ENCODE measurements at regions not wholly inside any gene's neighbourhood (a gene's known extent, or its start where the extent isn't known, plus 50 kb on each side); places are given as distances from the start of the nearest gene placed in this dataset.

GRCh38 chr1:219354962-219355361 lies 181.3 kb downstream of the LYPLAL1 start:
- DNase-seq (ENCODE audit: low read depth in 1 of 2, low spot score in 1 of 2) (no peak), FAIRE-seq (no peak), ATAC-seq (no peak)
- 79% methylated on average over 4 of the region's 4 CpGs for WGBS (ENCODE audit: missing lambda C conversion rate)
- ChIA-PET POLR2A (no interaction called here), CTCF (interaction anchor here (1.0 kb wide), 1 partner anchor 11 kb away, joined by 3 read pairs; no protein-coding TSS in a partner anchor)
- no peak overlapping the region for H3K4me2 ChIP-seq
- H3K4me1 ChIP-seq, result no peaks in the 10 kb centered on the region
- H3K4me3 ChIP-seq, result no peak overlapping the region
- no peaks in the 10 kb centered on the region for H3K9me3 ChIP-seq
- no peak overlapping the region for H3K27ac ChIP-seq
- TF ChIP-seq NR3C1 (IDR thresholded peaks at IDR 0.05) (no peak), CBX2 (IDR thresholded peaks at IDR 0.05; ENCODE audit: borderline replicate concordance, low read depth) (no peak), SREBF2 (IDR thresholded peaks at IDR 0.05) (no peak), EHF (CRISPR knock-in tag; IDR thresholded peaks at IDR 0.05) (no peak), HOXB5 (CRISPR knock-in tag; IDR thresholded peaks at IDR 0.05) (no peak), CBX8 (IDR thresholded peaks at IDR 0.05) (no peak), HOXA7 (CRISPR knock-in tag; IDR thresholded peaks at IDR 0.05) (no peak), CEBPB (IDR thresholded peaks at IDR 0.05) (no peak), EP300 (IDR thresholded peaks at IDR 0.05) (no peak), JUN (IDR thresholded peaks at IDR 0.05) (no peak), PBX3 (IDR thresholded peaks at IDR 0.05) (no peak), POLR2A (IDR thresholded peaks at IDR 0.05; ENCODE audit: low read length) (no peak), CHD2 (IDR thresholded peaks at IDR 0.05; ENCODE audit: low read length, partially characterized antibody) (no peak), JUNB (IDR thresholded peaks at IDR 0.05) (no peak), KDM1A (IDR thresholded peaks at IDR 0.05; ENCODE audit: low read depth) (no peak), HOXB13 (CRISPR knock-in tag; IDR thresholded peaks at IDR 0.05; ENCODE audit: low read depth) (no peak), CHD4 (IDR thresholded peaks at IDR 0.05; ENCODE audit: borderline replicate concordance) (no peak), RFX5 (IDR thresholded peaks at IDR 0.05) (no peak)

- H3K4me1 ChIP-seq, result no peaks in the 10 kb centered on the region
- H3K27ac ChIP-seq, result no peak overlapping the region
- FAIRE-seq, result no peak
- 68% methylated on average over 4 of the region's 4 CpGs for WGBS (ENCODE audit: missing lambda C conversion rate)
- ChIA-PET POLR2A (no interaction called here), CTCF (interaction anchor here (2.0 kb wide), 1 partner anchor 10 kb away, joined by 7 read pairs; no protein-coding TSS in a partner anchor)
- no peak overlapping the region for H3K4me2 ChIP-seq
- no peaks in the 10 kb centered on the region for H3K9me3 ChIP-seq
- no peak for DNase-seq (ENCODE audit: low read depth in 1 of 2, low spot score in 1 of 2)
- no peak for ATAC-seq
- no peak for TF ChIP-seq CHD4 (IDR thresholded peaks at IDR 0.05; ENCODE audit: borderline replicate concordance)
- TF ChIP-seq MAZ (IDR thresholded peaks at IDR 0.05; ENCODE audit: borderline replicate concordance, low read depth, low read length), result no peak
- no peak for TF ChIP-seq ZSCAN20 (CRISPR knock-in tag; IDR thresholded peaks at IDR 0.05)
- H3K4me3 ChIP-seq, result no peak overlapping the region
Measured at GRCh38 chr1:219352961-219353651, 179.4 kb downstream of the LYPLAL1 start.

- ChIA-PET POLR2A (no interaction called here), CTCF (interaction anchor here (0.6 to 0.9 kb wide), 2 partner anchors 35 to 472 kb away, joined by 3 to 5 read pairs; no protein-coding TSS in a partner anchor)
- 27% methylated on average over 5 of the region's 5 CpGs for WGBS (ENCODE audit: missing lambda C conversion rate)
- no peak overlapping the region for H3K4me3 ChIP-seq
- no peaks in the 10 kb centered on the region for H3K4me1 ChIP-seq
- FAIRE-seq (no peak), DNase-seq (ENCODE audit: low read depth in 1 of 2, low spot score in 1 of 2) (no peak), ATAC-seq (no peak)
- H3K4me2 ChIP-seq, result no peak overlapping the region
- peaks cover 14% of the 10 kb centered on the region; the same call in 2 of the 3 replicates for H3K9me3 ChIP-seq
- no peak for TF ChIP-seq NR3C1 (IDR thresholded peaks at IDR 0.05)
- no peak overlapping the region for H3K27ac ChIP-seq
Measured at GRCh38 chr1:219350172-219350931, 176.7 kb downstream of the LYPLAL1 start.

- TF ChIP-seq HMGXB4 (CRISPR knock-in tag; IDR thresholded peaks at IDR 0.05; ENCODE audit: borderline replicate concordance) (no peak), CHD2 (IDR thresholded peaks at IDR 0.05; ENCODE audit: low read length, partially characterized antibody) (no peak), EP300 (IDR thresholded peaks at IDR 0.05) (no peak), RARB (CRISPR knock-in tag; IDR thresholded peaks at IDR 0.05) (no peak), POLR2AphosphoS2 (conservative IDR thresholded peaks at IDR 0.05; ENCODE audit: low read length) (no peak), NPAS2 (CRISPR knock-in tag; IDR thresholded peaks at IDR 0.05; ENCODE audit: borderline replicate concordance) (no peak), JUNB (IDR thresholded peaks at IDR 0.05) (no peak), EHF (CRISPR knock-in tag; IDR thresholded peaks at IDR 0.05) (no peak)
- Histone ChIP-seq H3K9me3 (peaks cover 18% of the 10 kb centered on the region; the same call in 2 of the 3 replicates), H3K4me3 (no peak overlapping the region), H3K4me1 (no peaks in the 10 kb centered on the region), H3K4me2 (no peak overlapping the region), H3K27ac (no peak overlapping the region)
- DNase-seq (ENCODE audit: low read depth in 1 of 2, low spot score in 1 of 2), result no peak
- no peak for FAIRE-seq
- POLR2A ChIA-PET, result no interaction called here
- WGBS (ENCODE audit: missing lambda C conversion rate), result 56% methylated on average over 5 of the region's 5 CpGs
- no peak for ATAC-seq
- CTCF ChIA-PET, result no interaction called here
Measured at GRCh38 chr1:219347921-219348391, 174.3 kb downstream of the LYPLAL1 start.

Measured in A549 (cell line).